Mesodermal cell (in vitro differentiated cells): ENCODE measurements at regions not wholly inside any gene's neighbourhood (a gene's known extent, or its start where the extent isn't known, plus 50 kb on each side); places are given as distances from the start of the nearest gene placed in this dataset.
"Not testable (repeated sequence)": the region's sequence is repeated elsewhere in the genome, so short reads cannot be mapped to it uniquely, and the experiment has no call there.

Experiments
- H3K27ac ChIP-seq: 2 replicates; pipeline ENCODE4 v1.7.0; 2013; ENCODE audit warnings: mild to moderate bottlenecking, low read depth, low read length, moderate library complexity; ENCODE audit not compliant: severe bottlenecking
- H3K36me3 ChIP-seq: 2 replicates; pipeline ENCODE4 v1.7.1; 2013; ENCODE audit warnings: mild to moderate bottlenecking, low read length, moderate library complexity; ENCODE audit not compliant: control insufficient read depth, insufficient read depth
- H3K4me1 ChIP-seq: one replicate; pipeline ENCODE4 v1.7.1; 2013; ENCODE audit warnings: mild to moderate bottlenecking, low read length; ENCODE audit not compliant: insufficient read depth, control insufficient read depth, poor library complexity, severe bottlenecking
- H3K4me3 ChIP-seq: 2 replicates; pipeline ENCODE4 v1.7.0; 2013; ENCODE audit warnings: low read length, control low read depth, mild to moderate bottlenecking; ENCODE audit not compliant: insufficient read depth, poor library complexity, severe bottlenecking; ENCODE audit errors: extremely low read depth
- H3K9me3 ChIP-seq: 2 replicates; pipeline ENCODE4 v1.7.1; 2013; ENCODE audit warnings: mild to moderate bottlenecking, low read length, moderate library complexity; ENCODE audit not compliant: control insufficient read depth
- WGBS, 2 experiments: methylation state at CpG; one replicate each; pipeline ENCODE4 v1.1.5; 2013; ENCODE audit warnings: missing lambda C conversion rate in 2 of 2; ENCODE audit not compliant: insufficient coverage in 2 of 2; 5-methylcytosine and 5-hydroxymethylcytosine counted together

DNA sequence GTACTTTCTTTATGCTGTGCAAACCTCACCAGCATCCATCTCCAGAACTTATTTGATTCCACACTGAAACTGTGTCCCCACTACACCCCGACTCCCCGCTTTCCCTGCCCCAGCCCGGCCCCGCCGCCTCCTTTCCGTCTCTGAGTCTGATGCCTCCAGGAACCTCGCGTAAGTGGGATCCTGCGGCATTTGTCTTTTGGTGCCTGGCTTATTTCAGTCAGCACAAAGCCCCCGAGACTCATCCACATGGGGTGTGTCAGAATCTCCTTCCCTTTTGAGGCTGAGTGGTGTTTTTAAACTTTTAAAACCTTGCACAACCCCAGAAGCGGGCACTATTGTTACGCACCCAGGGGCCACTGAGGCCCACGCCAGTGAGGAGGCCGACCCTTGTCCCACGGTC is 214.4 kb downstream of the BANP start:
- not testable (repeated sequence) for H3K4me1 ChIP-seq, H3K27ac ChIP-seq, H3K36me3 ChIP-seq, H3K4me3 ChIP-seq, H3K9me3 ChIP-seq
- 95 to 96% methylated on average over 7 to 9 of the region's 15 CpGs for WGBS, 2 experiments

- WGBS, 2 experiments, result 88 to 93% methylated on average over 4 of the region's 16 CpGs
- not testable (repeated sequence) for H3K4me1 ChIP-seq, H3K9me3 ChIP-seq, H3K36me3 ChIP-seq, H3K27ac ChIP-seq, H3K4me3 ChIP-seq
These were observed 215.1 kb downstream of the BANP start for GRCh38 chr16:88166209-88166773.

DNA sequence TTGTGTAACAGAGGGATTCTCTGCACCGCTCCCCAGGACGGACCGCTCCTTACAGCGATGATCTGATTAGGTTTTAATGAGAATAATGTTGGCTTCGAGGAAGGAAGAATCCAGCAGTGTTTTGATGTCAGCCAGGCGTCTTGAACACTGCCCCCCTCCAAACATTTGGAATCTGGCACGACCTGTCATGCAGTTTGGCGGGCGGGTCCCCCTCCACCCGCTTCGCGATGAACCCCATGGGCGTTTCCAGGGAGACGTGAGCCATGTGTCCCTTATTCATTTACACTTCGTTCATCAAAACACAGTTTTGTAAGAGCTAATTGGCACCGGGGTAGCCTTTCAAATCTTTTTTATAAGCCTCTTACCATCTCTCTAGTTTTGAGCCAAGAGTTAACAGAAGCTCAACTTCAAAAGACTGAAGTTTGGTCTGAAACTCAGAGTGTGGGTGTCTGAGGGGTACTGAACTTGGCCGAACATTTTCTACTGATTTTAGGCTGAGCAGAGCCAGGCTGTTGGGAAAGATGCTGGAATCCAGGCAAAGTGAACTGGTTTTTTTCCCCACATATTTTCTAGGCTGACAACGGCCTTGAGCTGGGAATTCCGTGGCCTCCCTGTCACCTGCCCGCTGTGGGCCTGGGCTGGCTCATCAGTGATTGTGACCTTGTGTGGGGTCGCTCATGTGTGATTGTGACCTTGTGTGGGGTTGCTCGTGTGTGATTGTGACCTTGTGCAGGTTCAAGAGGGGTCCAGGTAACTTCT is 214.8 kb upstream of the ZNF469 start:
- not testable (repeated sequence) for H3K4me1 ChIP-seq, H3K9me3 ChIP-seq, H3K4me3 ChIP-seq, H3K36me3 ChIP-seq, H3K27ac ChIP-seq
- WGBS, 2 experiments, result 90 to 91% methylated on average over 9 to 16 of the region's 22 CpGs

DNA sequence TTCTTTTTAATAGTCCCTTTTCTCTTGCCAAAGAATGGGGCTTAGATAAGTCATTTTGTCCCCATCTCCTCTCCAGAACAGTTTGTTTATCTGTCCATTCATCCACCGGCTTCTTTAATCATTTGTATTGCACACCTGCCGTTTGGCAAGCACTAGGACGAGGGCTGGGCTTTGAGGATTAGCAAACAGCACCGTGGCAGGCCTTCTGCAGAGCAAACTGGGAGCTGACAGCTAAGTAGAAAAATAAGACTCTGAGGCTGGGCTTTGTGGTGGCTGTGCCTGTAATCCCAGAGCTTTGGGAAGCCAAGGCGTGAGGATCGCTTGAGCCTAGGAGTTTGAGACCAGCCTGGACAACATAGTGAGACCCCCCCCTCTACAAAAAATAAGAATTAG is 214.2 kb upstream of the ZNF469 start:
- WGBS, 2 experiments, result 56 to 60% methylated on average over 1 of the region's 6 CpGs
- not testable (repeated sequence) for H3K4me1 ChIP-seq, H3K27ac ChIP-seq, H3K4me3 ChIP-seq, H3K9me3 ChIP-seq, H3K36me3 ChIP-seq

GRCh38 chr16:88169136-88169830 is 213.5 kb upstream of the ZNF469 start:
- 93 to 94% methylated on average over 23 to 24 of the region's 26 CpGs for WGBS, 2 experiments
- H3K27ac ChIP-seq, H3K4me3 ChIP-seq, H3K9me3 ChIP-seq, H3K4me1 ChIP-seq, H3K36me3 ChIP-seq: not testable (repeated sequence)

GRCh38 chr16:88169831-88170165 is 213.0 kb upstream of the ZNF469 start:
- H3K36me3 ChIP-seq, H3K27ac ChIP-seq, H3K4me1 ChIP-seq, H3K9me3 ChIP-seq, H3K4me3 ChIP-seq: not testable (repeated sequence)
- 95 to 98% methylated on average over 4 of the region's 8 CpGs for WGBS, 2 experiments

GRCh38 chr16:88170528-88170991 is 212.2 kb upstream of the ZNF469 start:
- Histone ChIP-seq H3K4me3 (no peak overlapping the region), H3K4me1 (no peaks in the 10 kb centered on the region), H3K9me3 (no peaks in the 10 kb centered on the region), H3K36me3 (no peaks in the 10 kb centered on the region), H3K27ac (no peak overlapping the region)
- WGBS, 2 experiments, result 93% methylated on average over 8 to 15 of the region's 17 CpGs

DNA sequence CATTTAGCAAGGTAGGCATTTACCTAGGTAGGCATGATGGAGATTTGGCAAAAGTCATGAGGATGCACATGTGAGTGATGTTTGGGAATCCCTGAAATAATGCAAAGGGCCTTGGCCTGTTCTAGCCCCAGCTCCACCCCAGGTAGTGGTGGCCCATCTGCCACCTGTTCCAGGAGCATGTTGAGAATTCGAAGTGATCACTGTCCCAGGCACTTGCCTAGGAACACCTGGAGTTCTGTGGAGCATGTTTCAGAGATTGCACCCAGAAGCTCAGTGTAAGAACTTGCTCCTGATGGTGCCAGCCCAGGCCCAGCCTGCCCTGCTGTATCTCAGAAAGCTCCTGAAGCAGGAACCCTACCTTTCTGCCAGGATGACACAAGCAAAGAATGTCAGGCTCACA is 211.6 kb upstream of the ZNF469 start:
- WGBS, 2 experiments, result 79% methylated on average over 1 of the region's 1 CpG; no CpG with 5 or more reads in 1 of the 2 experiments
- H3K4me1 ChIP-seq, H3K4me3 ChIP-seq: not testable (repeated sequence)

GRCh38 chr16:88176184-88176583 is 206.6 kb upstream of the ZNF469 start:
- not testable (repeated sequence) for H3K27ac ChIP-seq, H3K36me3 ChIP-seq
- WGBS, 2 experiments, result no CpG with 5 or more reads among the region's 8 CpGs

More for the DNA sequence above, 211.6 kb upstream of the ZNF469 start:
- not testable (repeated sequence) for H3K36me3 ChIP-seq, H3K9me3 ChIP-seq, H3K27ac ChIP-seq

GRCh38 chr16:88176591-88177180 is 206.1 kb upstream of the ZNF469 start:
- not testable (repeated sequence) for H3K4me3 ChIP-seq, H3K27ac ChIP-seq, H3K4me1 ChIP-seq, H3K36me3 ChIP-seq, H3K9me3 ChIP-seq
- WGBS, 2 experiments, result 94 to 97% methylated on average over 11 to 13 of the region's 23 CpGs

More at GRCh38 chr16:88176184-88176583, 206.6 kb upstream of the ZNF469 start:
- not testable (repeated sequence) for H3K4me3 ChIP-seq, H3K9me3 ChIP-seq, H3K4me1 ChIP-seq

GRCh38 chr16:88178251-88178650 is 204.5 kb upstream of the ZNF469 start:
- not testable (repeated sequence) for H3K4me1 ChIP-seq, H3K4me3 ChIP-seq
- 87 to 91% methylated on average over 6 to 11 of the region's 15 CpGs for WGBS, 2 experiments

More at GRCh38 chr16:88178251-88178650, 204.5 kb upstream of the ZNF469 start:
- not testable (repeated sequence) for H3K9me3 ChIP-seq, H3K36me3 ChIP-seq, H3K27ac ChIP-seq
